Hindlimb muscle (tissue), 1 donor: ENCODE measurements at regions not wholly inside any gene's neighbourhood (a gene's known extent, or its start where the extent isn't known, plus 50 kb on each side); places are given as distances from the start of the nearest gene placed in this dataset.
"Not testable (repeated sequence)": the region's sequence is repeated elsewhere in the genome, so short reads cannot be mapped to it uniquely, and the experiment has no call there.

ENCODE experiments used
- DNase-seq: peaks from one replicate; pipeline ENCODE4 v3.0.0-alpha.2; 2013

DNA sequence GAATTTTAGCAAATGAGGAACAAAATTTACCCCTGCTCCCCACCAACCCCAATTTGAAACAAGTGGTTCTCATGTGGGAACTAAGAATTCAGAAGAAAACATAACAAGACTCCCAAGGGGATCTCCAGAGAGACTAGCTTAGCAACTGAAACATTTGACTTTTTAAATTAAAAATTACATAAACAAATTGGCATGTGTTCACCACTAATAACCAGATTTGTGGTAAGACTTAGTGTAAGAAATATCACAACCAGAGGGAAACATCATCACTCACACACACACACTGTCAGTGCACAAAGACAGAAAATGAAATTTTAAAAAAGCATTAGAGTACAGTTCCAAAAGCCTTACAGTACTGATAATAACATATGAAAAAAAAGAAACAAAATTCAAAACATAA, 348.8 kb downstream of the CGGBP1 start:
- DNase-seq: no peak

GRCh38 chr3:87706176-87706575, 352.6 kb downstream of the CGGBP1 start:
- no peak for DNase-seq

- no peak for DNase-seq
Measured at GRCh38 chr3:87702600-87702999, 356.2 kb downstream of the CGGBP1 start.

DNA sequence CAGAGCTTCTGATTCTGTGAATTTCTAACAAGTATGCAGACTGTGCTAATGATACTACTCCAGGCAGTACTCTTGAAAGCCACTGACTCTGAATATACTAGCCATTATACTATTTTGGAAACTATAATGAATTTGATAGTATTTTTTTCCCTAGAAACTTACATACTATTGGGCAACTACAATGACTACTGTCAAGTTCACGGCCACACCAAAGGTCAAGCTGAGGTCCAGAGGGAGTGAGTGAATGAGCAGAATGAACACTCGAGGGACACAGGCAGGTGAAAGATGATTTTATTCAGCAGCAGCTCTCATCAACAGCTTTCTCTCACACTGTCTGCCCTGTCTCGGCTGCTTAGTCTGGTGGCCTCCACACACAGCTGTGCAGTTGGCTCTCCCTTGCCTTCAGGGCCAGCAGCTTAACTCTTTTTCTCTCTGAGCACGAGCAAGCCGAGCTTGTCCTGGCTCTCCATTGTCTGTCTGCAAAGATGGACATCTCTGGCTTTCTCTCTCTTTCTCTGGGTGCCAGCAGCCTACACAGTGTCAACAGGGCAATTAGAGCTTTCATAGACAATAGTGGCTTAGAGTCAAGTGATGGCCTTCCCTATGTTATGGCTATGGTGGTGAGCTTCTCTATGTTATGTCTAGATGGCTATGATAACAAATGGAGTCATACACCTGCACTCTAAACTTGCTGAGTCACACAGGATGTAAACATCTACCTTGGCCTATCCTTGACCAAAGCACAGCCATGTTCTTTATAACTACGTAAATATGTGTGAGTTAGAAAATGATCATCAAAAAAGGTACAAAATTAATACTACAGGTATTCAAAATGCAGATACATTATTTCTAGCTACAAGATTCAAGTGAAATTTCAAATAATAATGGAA, 362.4 kb downstream of the CGGBP1 start:
- no peak for DNase-seq

DNA sequence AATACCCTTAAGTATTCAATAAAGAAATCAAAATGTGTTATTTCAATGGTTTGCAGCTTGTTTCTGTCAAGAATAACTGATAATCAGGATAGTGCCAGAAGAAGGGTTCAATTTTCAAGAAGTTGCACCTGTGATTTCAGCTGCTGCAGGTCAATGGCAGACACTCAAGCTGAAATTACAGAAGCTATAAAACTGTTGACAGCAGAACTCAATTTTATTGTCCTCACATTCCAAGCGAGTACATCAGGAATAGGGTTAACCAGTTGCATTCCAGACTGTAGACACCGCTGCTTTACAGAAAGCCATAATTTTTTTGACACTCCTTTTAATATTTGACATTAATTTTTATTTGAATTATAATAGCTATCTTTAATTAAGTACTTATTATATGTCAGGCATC, 364.1 kb downstream of the CGGBP1 start:
- no peak for DNase-seq

GRCh38 chr3:87691109-87691508, 367.7 kb downstream of the CGGBP1 start:
- no peak for DNase-seq

GRCh38 chr3:87678984-87679660, 379.7 kb downstream of the CGGBP1 start:
- not testable (repeated sequence) for DNase-seq

DNA sequence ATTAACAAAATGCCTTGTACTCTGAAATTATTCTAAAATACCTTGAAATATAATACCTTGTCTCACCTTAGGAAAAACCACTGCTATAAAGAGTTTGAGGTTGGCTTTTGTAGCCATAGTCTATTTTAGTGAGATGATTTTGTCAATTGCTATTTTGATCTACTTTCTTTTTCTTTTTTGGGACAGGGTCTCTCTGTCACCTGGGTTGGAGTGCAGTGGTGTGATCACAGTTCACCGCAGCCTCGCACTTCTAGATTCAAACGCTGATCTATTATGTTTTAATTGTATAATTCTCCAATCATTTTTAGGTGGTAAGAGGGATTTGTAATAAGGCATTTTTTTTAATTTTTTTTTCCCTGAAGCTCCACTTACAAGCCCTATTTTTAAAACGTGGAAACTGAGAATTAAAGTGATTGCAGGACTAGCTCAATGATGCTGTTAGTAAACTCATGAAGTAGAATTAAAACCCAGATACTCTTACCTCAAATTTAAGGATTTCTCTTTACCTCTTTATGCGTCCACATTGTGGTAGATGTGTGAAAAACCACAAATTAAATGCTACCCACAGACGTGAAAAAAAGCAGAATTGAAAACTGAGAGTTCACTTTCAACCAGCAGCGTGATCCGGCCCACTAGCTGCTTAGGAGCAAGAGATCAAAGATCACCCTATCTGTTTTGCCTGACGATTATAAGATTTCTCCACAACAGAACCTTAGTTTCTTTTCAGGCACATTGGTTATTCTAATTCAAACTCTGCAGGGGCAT, 384.2 kb downstream of the CGGBP1 start:
- no peak for DNase-seq

DNA sequence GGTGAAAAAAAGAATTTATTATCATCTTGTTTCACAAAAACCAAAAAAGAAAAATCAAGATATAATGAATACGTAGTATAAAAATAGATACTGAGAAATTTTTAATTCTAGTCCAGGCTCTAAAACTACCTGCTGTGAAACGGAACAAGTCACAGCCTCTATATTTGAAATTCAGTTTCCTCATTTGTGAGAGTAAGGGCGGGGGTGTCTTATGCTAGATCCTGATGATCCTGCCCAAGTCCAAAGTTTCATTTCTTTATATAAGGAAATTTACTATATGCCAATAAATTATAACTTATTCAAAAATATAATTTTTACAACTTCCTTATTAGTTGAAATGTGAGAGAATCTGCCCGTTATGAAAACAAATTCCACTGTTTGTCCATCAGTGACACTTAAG, 385.7 kb downstream of the CGGBP1 start:
- no peak for DNase-seq

- no peak for DNase-seq
Measured at GRCh38 chr3:87654184-87654583, 377.8 kb upstream of the POU1F1 start.

- not testable (repeated sequence) for DNase-seq
Measured at GRCh38 chr3:87653138-87653537, 376.8 kb upstream of the POU1F1 start.

DNA sequence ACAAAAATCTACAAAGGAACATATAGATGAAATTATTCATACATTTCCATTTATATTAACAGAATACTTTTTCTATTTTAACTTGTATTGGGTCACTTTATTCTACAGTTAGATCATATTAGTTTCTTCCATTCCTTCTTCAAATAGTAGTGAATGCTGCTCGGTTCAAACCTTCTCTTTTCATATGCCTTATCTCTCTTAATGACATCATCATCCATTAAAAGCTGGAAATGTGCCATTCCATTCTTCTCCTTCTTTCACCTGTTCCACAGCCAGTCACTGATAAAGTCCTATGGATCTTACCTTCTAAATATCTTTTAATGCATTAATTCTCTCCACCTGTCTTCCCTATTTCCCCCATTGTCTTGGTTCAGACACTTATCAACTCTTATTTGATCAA, 358.0 kb upstream of the POU1F1 start:
- no peak for DNase-seq

- no peak for DNase-seq
Measured at GRCh38 chr3:87627316-87627715, 350.9 kb upstream of the POU1F1 start.

GRCh38 chr3:87626546-87626945, 350.2 kb upstream of the POU1F1 start:
- no peak for DNase-seq

DNA sequence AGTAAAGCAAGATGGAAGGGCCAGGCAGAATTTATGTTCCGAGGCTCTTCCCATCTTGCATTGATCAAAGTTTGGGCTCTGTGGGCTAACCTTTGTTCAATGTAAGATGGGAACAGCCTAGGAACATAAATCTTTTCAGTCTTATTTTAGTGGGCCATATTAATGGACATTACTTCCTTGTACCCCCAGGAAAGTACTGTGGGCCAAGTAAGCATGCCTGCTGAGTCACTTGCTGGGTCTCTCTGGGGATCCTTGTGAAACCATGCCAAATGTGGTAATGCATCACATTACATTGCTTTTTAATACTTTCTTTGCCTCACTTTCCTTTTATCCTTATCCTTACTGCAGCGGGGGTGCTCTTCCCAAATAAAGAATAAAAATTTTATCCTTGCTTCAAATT, 349.5 kb upstream of the POU1F1 start:
- DNase-seq: no peak

- DNase-seq: no peak
Measured at GRCh38 chr3:87624860-87625259, 348.5 kb upstream of the POU1F1 start.

DNA sequence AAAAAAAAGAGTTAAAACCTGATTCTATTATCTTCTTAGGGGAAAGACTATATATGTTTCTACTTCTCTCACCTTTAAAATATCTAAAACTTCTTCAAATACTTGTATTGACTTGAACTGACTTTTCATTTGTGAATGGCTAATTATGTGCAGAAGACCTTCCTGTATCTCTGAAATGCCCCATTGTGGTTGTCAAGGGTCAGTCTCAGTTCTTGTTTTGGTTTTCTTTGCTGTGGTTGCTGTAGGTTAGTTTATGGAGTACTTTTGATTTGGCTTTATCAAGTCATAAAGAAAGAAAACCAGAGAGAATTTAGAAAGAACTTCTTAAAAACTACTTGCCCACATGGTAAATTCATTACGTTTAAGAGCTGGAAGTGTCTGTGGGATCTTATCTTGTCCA, 345.3 kb upstream of the POU1F1 start:
- no peak for DNase-seq

GRCh38 chr3:87615506-87615905, 339.1 kb upstream of the POU1F1 start:
- DNase-seq: no peak

DNA sequence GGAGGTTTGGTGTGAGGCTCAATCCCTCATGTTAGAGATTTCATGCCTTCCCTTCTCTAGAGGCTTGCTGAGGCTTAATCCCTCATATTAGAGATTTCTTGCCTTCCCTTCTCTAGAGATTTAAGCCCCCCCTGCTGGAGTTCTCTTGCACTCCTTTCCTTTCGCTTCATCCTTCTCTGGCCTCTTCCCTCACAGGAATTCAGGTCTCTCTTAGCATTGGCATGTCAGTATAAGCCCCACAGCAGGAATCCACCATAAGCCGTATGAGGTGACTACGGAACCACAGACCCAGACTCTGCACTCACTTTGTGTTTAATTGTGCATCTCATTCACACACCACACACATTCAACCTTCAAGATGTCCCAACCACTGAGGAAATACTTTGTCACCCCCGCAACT, 338.6 kb upstream of the POU1F1 start:
- DNase-seq: no peak

GRCh38 chr3:87607234-87607633, 330.9 kb upstream of the POU1F1 start:
- DNase-seq: no peak

- no peak for DNase-seq
Measured at GRCh38 chr3:87595798-87596197, 319.4 kb upstream of the POU1F1 start.

DNA sequence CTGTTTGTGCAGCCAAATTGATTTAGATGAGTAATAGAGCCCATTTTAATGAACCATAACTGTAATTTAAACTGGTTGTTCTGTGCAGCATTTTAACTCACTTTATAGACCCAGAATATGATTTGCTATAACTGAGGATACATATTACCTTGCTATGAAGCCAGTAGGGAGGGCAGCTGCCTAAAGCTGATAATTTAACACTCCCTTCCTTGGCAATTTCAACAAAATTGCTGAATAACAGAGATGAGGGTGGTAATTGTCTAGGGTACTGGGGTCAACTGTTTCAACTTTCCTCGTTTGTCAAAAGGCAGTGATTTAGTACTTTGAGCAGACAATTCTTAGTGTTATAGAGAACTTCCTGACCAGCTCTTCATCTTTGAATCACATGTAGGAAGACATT, 304.9 kb upstream of the POU1F1 start:
- no peak for DNase-seq

DNA sequence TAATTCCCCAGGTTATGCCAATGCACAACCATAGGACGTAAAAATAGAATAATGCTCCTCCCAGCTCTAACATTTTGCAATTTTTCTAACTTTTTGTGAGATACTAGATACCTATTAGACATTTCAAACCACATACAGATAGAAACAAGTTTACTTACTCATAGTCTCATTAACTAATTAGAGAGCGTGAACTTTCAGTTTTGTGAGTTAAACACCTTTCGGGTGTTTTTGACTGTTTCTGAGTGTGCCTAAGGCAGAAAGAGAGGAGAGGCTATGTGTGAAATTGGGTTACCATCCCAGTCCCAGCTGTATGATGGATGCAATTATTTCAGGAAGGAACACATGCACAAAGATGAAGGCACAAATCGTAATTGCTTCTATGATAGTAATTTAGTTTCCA, 300.4 kb upstream of the POU1F1 start:
- no peak for DNase-seq
